HL-60 (cell line): ENCODE measurements at regions not wholly inside any gene's neighbourhood (a gene's known extent, or its start where the extent isn't known, plus 50 kb on each side); places are given as distances from the start of the nearest gene placed in this dataset.

Experiments used
- DNase-seq, 2 experiments: peaks; one replicate each; pipeline ENCODE4 v3.0.0-alpha.2; 2010 to 2020; ENCODE audit warnings: low read depth in 1 of 2, low spot score in 1 of 2
- H3K27ac ChIP-seq: fragments of 250-450 bp; sonication (Bioruptor Pico); replicated peaks from 2 replicates; pipeline ENCODE4 v1.5.1; 2020; ENCODE audit warnings: mild to moderate bottlenecking, moderate library complexity
- H3K27me3 ChIP-seq: fragments of 250-450 bp; sonication (Bioruptor Pico); 2 replicates; pipeline ENCODE4 v1.5.1; 2021; ENCODE audit warnings: mild to moderate bottlenecking, moderate library complexity; ENCODE audit not compliant: insufficient read depth, poor library complexity, severe bottlenecking
- H3K4me3 ChIP-seq: replicated peaks from 2 replicates; pipeline ENCODE4 v1.5.1; 2011; ENCODE audit warnings: mild to moderate bottlenecking, control low read depth, low read length; ENCODE audit not compliant: insufficient read depth
- CTCF ChIP-seq: IDR thresholded peaks from one replicate; pipeline ENCODE4 v1.5.1; 2011; ENCODE audit warnings: low read length, control low read depth, inconsistent platforms; ENCODE audit not compliant: insufficient read depth
- GABPA ChIP-seq: IDR thresholded peaks from 2 replicates; pipeline ENCODE4 v1.6.1; 2012; ENCODE audit warnings: low read depth
- POLR2AphosphoS5 ChIP-seq: IDR thresholded peaks from 2 replicates; pipeline ENCODE4 v1.6.1; 2012; ENCODE audit warnings: low read depth
- SPI1 ChIP-seq: IDR thresholded peaks from 2 replicates; pipeline ENCODE4 v1.6.1; 2012; ENCODE audit warnings: low read depth, mild to moderate bottlenecking, borderline replicate concordance
- TF ChIP-seq, protein P1 (sequence below): IDR thresholded peaks from 2 replicates; pipeline ENCODE4 v1.6.1; 2012; ENCODE audit warnings: low read depth; ENCODE audit not compliant: insufficient replicate concordance

DNA sequence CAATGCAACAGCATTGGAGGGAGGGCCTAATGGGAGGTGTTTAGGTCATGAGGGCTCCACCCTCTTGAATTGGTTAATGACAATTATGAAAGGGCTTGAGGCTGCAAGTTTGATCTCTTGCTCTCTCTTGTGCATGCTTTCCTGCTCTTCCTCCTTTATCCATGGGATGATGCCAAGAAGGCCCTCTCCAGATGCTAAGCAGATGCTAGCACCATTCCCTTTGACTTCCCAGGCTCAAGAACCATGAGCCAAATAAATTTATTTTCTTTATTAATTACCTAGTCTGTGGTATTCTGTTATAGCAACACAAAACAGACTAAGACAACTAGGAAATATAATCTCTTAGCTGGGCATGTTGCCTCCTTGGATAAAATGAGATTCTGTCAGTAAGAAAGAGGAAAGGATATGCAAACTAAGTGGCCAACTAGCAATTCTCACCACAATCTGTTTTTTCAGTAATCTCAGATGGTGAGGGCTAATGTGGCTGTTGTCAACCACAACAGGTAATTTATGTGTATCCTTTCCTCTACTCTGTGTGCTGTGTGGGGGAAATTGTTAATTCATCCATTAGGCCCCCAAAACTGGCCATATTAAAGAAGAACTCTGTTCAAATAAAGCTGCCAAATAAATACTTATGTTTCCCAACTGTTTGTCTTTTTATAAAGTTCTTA, 269.1 kb upstream of the CD180 start:
- H3K27ac ChIP-seq, result no peak overlapping the region
- TF ChIP-seq, protein P1, sequence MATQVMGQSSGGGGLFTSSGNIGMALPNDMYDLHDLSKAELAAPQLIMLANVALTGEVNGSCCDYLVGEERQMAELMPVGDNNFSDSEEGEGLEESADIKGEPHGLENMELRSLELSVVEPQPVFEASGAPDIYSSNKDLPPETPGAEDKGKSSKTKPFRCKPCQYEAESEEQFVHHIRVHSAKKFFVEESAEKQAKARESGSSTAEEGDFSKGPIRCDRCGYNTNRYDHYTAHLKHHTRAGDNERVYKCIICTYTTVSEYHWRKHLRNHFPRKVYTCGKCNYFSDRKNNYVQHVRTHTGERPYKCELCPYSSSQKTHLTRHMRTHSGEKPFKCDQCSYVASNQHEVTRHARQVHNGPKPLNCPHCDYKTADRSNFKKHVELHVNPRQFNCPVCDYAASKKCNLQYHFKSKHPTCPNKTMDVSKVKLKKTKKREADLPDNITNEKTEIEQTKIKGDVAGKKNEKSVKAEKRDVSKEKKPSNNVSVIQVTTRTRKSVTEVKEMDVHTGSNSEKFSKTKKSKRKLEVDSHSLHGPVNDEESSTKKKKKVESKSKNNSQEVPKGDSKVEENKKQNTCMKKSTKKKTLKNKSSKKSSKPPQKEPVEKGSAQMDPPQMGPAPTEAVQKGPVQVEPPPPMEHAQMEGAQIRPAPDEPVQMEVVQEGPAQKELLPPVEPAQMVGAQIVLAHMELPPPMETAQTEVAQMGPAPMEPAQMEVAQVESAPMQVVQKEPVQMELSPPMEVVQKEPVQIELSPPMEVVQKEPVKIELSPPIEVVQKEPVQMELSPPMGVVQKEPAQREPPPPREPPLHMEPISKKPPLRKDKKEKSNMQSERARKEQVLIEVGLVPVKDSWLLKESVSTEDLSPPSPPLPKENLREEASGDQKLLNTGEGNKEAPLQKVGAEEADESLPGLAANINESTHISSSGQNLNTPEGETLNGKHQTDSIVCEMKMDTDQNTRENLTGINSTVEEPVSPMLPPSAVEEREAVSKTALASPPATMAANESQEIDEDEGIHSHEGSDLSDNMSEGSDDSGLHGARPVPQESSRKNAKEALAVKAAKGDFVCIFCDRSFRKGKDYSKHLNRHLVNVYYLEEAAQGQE, result no peak
- TF ChIP-seq GABPA, result no peak
- no peak for TF ChIP-seq CTCF
- no peak for TF ChIP-seq SPI1
- TF ChIP-seq POLR2AphosphoS5, result no peak
- no peaks in the 10 kb centered on the region for H3K27me3 ChIP-seq
- no peak for DNase-seq
- no peak overlapping the region for H3K4me3 ChIP-seq

- no peak for DNase-seq
Observed at GRCh38 chr5:67462147-67462546, 265.5 kb upstream of the CD180 start.

GRCh38 chr5:67459253-67459652, 262.7 kb upstream of the CD180 start:
- TF ChIP-seq SPI1 (no peak), POLR2AphosphoS5 (no peak), CTCF (no peak), GABPA (no peak)
- TF ChIP-seq, protein P1, result no peak
- H3K27me3 ChIP-seq, result no peaks in the 10 kb centered on the region
- no peak for DNase-seq
- H3K4me3 ChIP-seq, result no peak overlapping the region
- no peak overlapping the region for H3K27ac ChIP-seq

More at GRCh38 chr5:67462147-67462546, 265.5 kb upstream of the CD180 start:
- TF ChIP-seq POLR2AphosphoS5 (no peak), GABPA (no peak), CTCF (no peak), SPI1 (no peak)
- TF ChIP-seq, protein P1, result no peak
- Histone ChIP-seq H3K4me3 (no peak overlapping the region), H3K27ac (no peak overlapping the region), H3K27me3 (no peaks in the 10 kb centered on the region)
